AG08396 (cell line): ENCODE measurements at regions not wholly inside any gene's neighbourhood (a gene's known extent, or its start where the extent isn't known, plus 50 kb on each side); places are given as distances from the start of the nearest gene placed in this dataset.

Experiments
- DNase-seq: peaks from one replicate; pipeline ENCODE4 v3.0.0; 2012; ENCODE audit warnings: low spot score, mixed read lengths

- no peak for DNase-seq
Observed at GRCh38 chr20:17816804-17817587, 117.2 kb downstream of the BANF2 start.

- DNase-seq: no peak
Observed at GRCh38 chr20:17811628-17811965, 111.8 kb downstream of the BANF2 start.

- no peak for DNase-seq
Observed at GRCh38 chr20:17810847-17811627, 111.3 kb downstream of the BANF2 start.

- no peak for DNase-seq
Observed at GRCh38 chr20:17810062-17810631, 110.4 kb downstream of the BANF2 start.

- no peak for DNase-seq
Observed at GRCh38 chr20:17809362-17810061, 109.7 kb downstream of the BANF2 start.

GRCh38 chr20:17808782-17809181, 109.0 kb downstream of the BANF2 start:
- DNase-seq: no peak

- peak; percentile 71 for DNase-seq
Observed at GRCh38 chr20:17808357-17808756, 108.6 kb downstream of the BANF2 start.

GRCh38 chr20:17807651-17808050, 107.9 kb downstream of the BANF2 start:
- no peak for DNase-seq

GRCh38 chr20:17806739-17807441, 107.1 kb downstream of the BANF2 start:
- peak; percentile 68 for DNase-seq

- DNase-seq: no peak
Observed at GRCh38 chr20:17806107-17806506, 106.3 kb downstream of the BANF2 start.

- DNase-seq: no peak
Observed at GRCh38 chr20:17803765-17804164, 104.0 kb downstream of the BANF2 start.

- no peak for DNase-seq
Observed at GRCh38 chr20:17799575-17800227, 99.9 kb downstream of the BANF2 start.

GRCh38 chr20:17798601-17799000, 98.8 kb downstream of the BANF2 start:
- DNase-seq: no peak

GRCh38 chr20:17797579-17797978, 97.8 kb downstream of the BANF2 start:
- no peak for DNase-seq

- DNase-seq: no peak
Observed at GRCh38 chr20:17797161-17797560, 97.4 kb downstream of the BANF2 start.

- peak; percentile 69 for DNase-seq
Observed at GRCh38 chr20:17796091-17796563, 96.4 kb downstream of the BANF2 start.

- no peak for DNase-seq
Observed at GRCh38 chr20:17795501-17796071, 95.8 kb downstream of the BANF2 start.

- no peak for DNase-seq
Observed at GRCh38 chr20:17795003-17795402, 95.2 kb downstream of the BANF2 start.

GRCh38 chr20:17794400-17794799, 94.6 kb downstream of the BANF2 start:
- DNase-seq: no peak

GRCh38 chr20:17793986-17794385, 94.2 kb downstream of the BANF2 start:
- DNase-seq: no peak

GRCh38 chr20:17790296-17790695, 90.5 kb downstream of the BANF2 start:
- no peak for DNase-seq
